Activated CD4-positive, alpha-beta T cell treated with anti-CD3 and anti-CD28 coated beads, Interleukin-2, amount 50 U/mL, for 24 hours (primary cell): ENCODE measurements at regions not wholly inside any gene's neighbourhood (a gene's known extent, or its start where the extent isn't known, plus 50 kb on each side); places are given as distances from the start of the nearest gene placed in this dataset.
"Not testable (repeated sequence)": the region's sequence is repeated elsewhere in the genome, so short reads cannot be mapped to it uniquely, and the experiment has no call there.

Experiments
- DNase-seq, 2 donors: peaks; one replicate each; pipeline ENCODE4 v3.0.0-alpha.2; 2020; ENCODE audit warnings: low read depth in 1 of 2, low spot score in 1 of 2

- no peak for DNase-seq
Observed at GRCh38 chr5:174806729-174807128, 82.3 kb downstream of the MSX2 start.

- DNase-seq: no peak
Observed at GRCh38 chr5:174801798-174802197, 77.4 kb downstream of the MSX2 start.

- no peak for DNase-seq
Observed at GRCh38 chr5:174800435-174800834, 76.1 kb downstream of the MSX2 start.

GRCh38 chr5:174799121-174799520 lies 74.7 kb downstream of the MSX2 start:
- DNase-seq: no peak

- DNase-seq: no peak
Observed at GRCh38 chr5:174798551-174798951, 74.2 kb downstream of the MSX2 start.

- DNase-seq: no peak
Observed at GRCh38 chr5:174796711-174797192, 72.4 kb downstream of the MSX2 start.

- no peak for DNase-seq
Observed at GRCh38 chr5:174794931-174795672, 70.7 kb downstream of the MSX2 start.

GRCh38 chr5:174793684-174794328 lies 69.4 kb downstream of the MSX2 start:
- peak; percentile 13 to 23 for DNase-seq

GRCh38 chr5:174793076-174793475 lies 68.7 kb downstream of the MSX2 start:
- DNase-seq: no peak

- DNase-seq: not testable (repeated sequence)
Observed at GRCh38 chr5:174792265-174792664, 67.9 kb downstream of the MSX2 start.

- DNase-seq: no peak
Observed at GRCh38 chr5:174790906-174791305, 66.5 kb downstream of the MSX2 start.

- DNase-seq: no peak
Observed at GRCh38 chr5:174789596-174789995, 65.2 kb downstream of the MSX2 start.

GRCh38 chr5:174785120-174785680 lies 60.8 kb downstream of the MSX2 start:
- DNase-seq: no peak
